ENCODE measurements at regions not wholly inside any gene's neighbourhood (a gene's known extent, or its start where the extent isn't known, plus 50 kb on each side); places are given as distances from the start of the nearest gene placed in this dataset.

- TF ChIP-seq, protein P1, sequence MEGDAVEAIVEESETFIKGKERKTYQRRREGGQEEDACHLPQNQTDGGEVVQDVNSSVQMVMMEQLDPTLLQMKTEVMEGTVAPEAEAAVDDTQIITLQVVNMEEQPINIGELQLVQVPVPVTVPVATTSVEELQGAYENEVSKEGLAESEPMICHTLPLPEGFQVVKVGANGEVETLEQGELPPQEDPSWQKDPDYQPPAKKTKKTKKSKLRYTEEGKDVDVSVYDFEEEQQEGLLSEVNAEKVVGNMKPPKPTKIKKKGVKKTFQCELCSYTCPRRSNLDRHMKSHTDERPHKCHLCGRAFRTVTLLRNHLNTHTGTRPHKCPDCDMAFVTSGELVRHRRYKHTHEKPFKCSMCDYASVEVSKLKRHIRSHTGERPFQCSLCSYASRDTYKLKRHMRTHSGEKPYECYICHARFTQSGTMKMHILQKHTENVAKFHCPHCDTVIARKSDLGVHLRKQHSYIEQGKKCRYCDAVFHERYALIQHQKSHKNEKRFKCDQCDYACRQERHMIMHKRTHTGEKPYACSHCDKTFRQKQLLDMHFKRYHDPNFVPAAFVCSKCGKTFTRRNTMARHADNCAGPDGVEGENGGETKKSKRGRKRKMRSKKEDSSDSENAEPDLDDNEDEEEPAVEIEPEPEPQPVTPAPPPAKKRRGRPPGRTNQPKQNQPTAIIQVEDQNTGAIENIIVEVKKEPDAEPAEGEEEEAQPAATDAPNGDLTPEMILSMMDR (IDR thresholded peaks at IDR 0.05) = no peak
- no peak for TF ChIP-seq POLR2A (IDR thresholded peaks at IDR 0.05)
Observed at GRCh38 chr2:120550282-120550681, 185.4 kb upstream of the GLI2 start.
